ENCODE measurements at regions not wholly inside any gene's neighbourhood (a gene's known extent, or its start where the extent isn't known, plus 50 kb on each side); places are given as distances from the start of the nearest gene placed in this dataset.

- TF ChIP-seq TARDBP (IDR thresholded peaks at IDR 0.05): no peak
- TF ChIP-seq ARNT (IDR thresholded peaks at IDR 0.05): no peak
- no peak for TF ChIP-seq SP1 (IDR thresholded peaks at IDR 0.05)
- no peak for TF ChIP-seq FOXK2 (IDR thresholded peaks at IDR 0.05)
- TF ChIP-seq PKNOX1 (IDR thresholded peaks at IDR 0.05): no peak
Measured at GRCh38 chr11:70637186-70637800, 239.0 kb downstream of the CTTN start.

All from HEK293T (cell line).